AG10803 (cell line): ENCODE measurements at regions not wholly inside any gene's neighbourhood (a gene's known extent, or its start where the extent isn't known, plus 50 kb on each side); places are given as distances from the start of the nearest gene placed in this dataset.

Experiments
- DNase-seq: peaks from one replicate; pipeline ENCODE4 v3.0.0; 2010; ENCODE audit warnings: low read depth
- H3K4me3 ChIP-seq: 2 replicates; pipeline ENCODE4 v1.5.1; 2011; ENCODE audit warnings: mild to moderate bottlenecking, low read length, control low read depth
- TF ChIP-seq, protein P1 (sequence below): conservative IDR thresholded peaks from 2 replicates; pipeline ENCODE4 v1.5.1; 2011; ENCODE audit warnings: mild to moderate bottlenecking, low read length, control low read depth, inconsistent platforms

- TF ChIP-seq, protein P1, sequence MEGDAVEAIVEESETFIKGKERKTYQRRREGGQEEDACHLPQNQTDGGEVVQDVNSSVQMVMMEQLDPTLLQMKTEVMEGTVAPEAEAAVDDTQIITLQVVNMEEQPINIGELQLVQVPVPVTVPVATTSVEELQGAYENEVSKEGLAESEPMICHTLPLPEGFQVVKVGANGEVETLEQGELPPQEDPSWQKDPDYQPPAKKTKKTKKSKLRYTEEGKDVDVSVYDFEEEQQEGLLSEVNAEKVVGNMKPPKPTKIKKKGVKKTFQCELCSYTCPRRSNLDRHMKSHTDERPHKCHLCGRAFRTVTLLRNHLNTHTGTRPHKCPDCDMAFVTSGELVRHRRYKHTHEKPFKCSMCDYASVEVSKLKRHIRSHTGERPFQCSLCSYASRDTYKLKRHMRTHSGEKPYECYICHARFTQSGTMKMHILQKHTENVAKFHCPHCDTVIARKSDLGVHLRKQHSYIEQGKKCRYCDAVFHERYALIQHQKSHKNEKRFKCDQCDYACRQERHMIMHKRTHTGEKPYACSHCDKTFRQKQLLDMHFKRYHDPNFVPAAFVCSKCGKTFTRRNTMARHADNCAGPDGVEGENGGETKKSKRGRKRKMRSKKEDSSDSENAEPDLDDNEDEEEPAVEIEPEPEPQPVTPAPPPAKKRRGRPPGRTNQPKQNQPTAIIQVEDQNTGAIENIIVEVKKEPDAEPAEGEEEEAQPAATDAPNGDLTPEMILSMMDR: no peak
- no peak overlapping the region for H3K4me3 ChIP-seq
- no peak for DNase-seq
Measured at GRCh38 chr1:147480565-147480935, 60.8 kb upstream of the BCL9 start.

- no peak for DNase-seq
- no peak overlapping the region for H3K4me3 ChIP-seq
- TF ChIP-seq, protein P1: no peak
Measured at GRCh38 chr1:147486876-147487656, 54.2 kb upstream of the BCL9 start.

DNA sequence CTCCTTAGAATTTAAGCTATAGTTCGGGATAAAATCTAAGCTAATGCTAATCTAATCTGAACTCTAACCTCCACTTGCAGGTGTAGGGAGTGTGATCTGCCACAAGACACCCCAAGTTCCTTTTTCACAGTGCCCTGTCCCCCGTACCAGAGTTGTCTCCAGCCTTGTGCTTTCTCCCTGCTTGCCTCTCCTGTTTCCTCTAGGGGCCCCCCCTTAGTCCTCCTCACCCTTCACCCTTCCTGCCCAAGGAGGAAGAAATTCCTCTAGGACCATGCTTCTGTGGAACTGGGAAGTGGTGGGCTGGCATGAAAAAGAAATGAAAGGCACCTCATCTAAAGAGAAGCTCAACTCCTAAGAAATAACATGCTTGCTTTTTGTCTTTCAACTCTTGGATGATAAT, 50.2 kb upstream of the BCL9 start:
- no peak for DNase-seq
- TF ChIP-seq, protein P1: no peak
- no peak overlapping the region for H3K4me3 ChIP-seq
